IPS-20b (cell line): ENCODE measurements at regions not wholly inside any gene's neighbourhood (a gene's known extent, or its start where the extent isn't known, plus 50 kb on each side); places are given as distances from the start of the nearest gene placed in this dataset.

ENCODE experiments used
- H3K27ac ChIP-seq: one replicate; pipeline ENCODE4 v1.5.1; 2013; ENCODE audit warnings: low read length
- H3K27me3 ChIP-seq: 2 replicates; pipeline ENCODE4 v1.6.1; 2013; ENCODE audit warnings: mild to moderate bottlenecking, low read length, inconsistent platforms; ENCODE audit not compliant: insufficient read depth
- H3K36me3 ChIP-seq: 2 replicates; pipeline ENCODE4 v1.6.1; 2013; ENCODE audit warnings: low read depth, mild to moderate bottlenecking, inconsistent platforms, low read length, moderate library complexity; ENCODE audit not compliant: insufficient read depth
- H3K4me1 ChIP-seq: 2 replicates; pipeline ENCODE4 v1.6.1; 2013; ENCODE audit warnings: mild to moderate bottlenecking, control low read depth, inconsistent platforms, low read length, moderate library complexity; ENCODE audit not compliant: insufficient read depth
- H3K4me3 ChIP-seq: 2 replicates; pipeline ENCODE4 v1.5.1; 2013; ENCODE audit warnings: mild to moderate bottlenecking, low read length, inconsistent platforms
- H3K9ac ChIP-seq: 2 replicates; pipeline ENCODE4 v1.6.1; 2013; ENCODE audit warnings: low read depth, mild to moderate bottlenecking, inconsistent platforms, low read length, moderate library complexity
- H3K9me3 ChIP-seq: 2 replicates; pipeline ENCODE4 v1.6.1; 2013; ENCODE audit warnings: mild to moderate bottlenecking, low read depth, low read length, inconsistent platforms; ENCODE audit not compliant: insufficient read depth

- no peaks in the 10 kb centered on the region for H3K27me3 ChIP-seq
- no peaks in the 10 kb centered on the region for H3K36me3 ChIP-seq
- no peak overlapping the region for H3K9ac ChIP-seq
- H3K4me1 ChIP-seq = no peaks in the 10 kb centered on the region
- H3K27ac ChIP-seq = no peak overlapping the region
- H3K4me3 ChIP-seq = no peak overlapping the region
- H3K9me3 ChIP-seq = no peaks in the 10 kb centered on the region
These were observed 2311.2 kb downstream of the PCDH7 start for GRCh38 chr4:33031328-33031727.

GRCh38 chr4:33037464-33037863 is 2317.3 kb downstream of the PCDH7 start:
- H3K27ac ChIP-seq = no peak overlapping the region
- H3K9me3 ChIP-seq = no peaks in the 10 kb centered on the region
- no peaks in the 10 kb centered on the region for H3K36me3 ChIP-seq
- no peaks in the 10 kb centered on the region for H3K27me3 ChIP-seq
- H3K4me1 ChIP-seq = no peaks in the 10 kb centered on the region
- H3K9ac ChIP-seq = no peak overlapping the region
- no peak overlapping the region for H3K4me3 ChIP-seq

GRCh38 chr4:33045334-33045733 is 2325.2 kb downstream of the PCDH7 start:
- no peaks in the 10 kb centered on the region for H3K9me3 ChIP-seq
- no peaks in the 10 kb centered on the region for H3K36me3 ChIP-seq
- H3K4me3 ChIP-seq = no peak overlapping the region
- no peak overlapping the region for H3K9ac ChIP-seq
- H3K4me1 ChIP-seq = no peaks in the 10 kb centered on the region
- H3K27me3 ChIP-seq = no peaks in the 10 kb centered on the region
- H3K27ac ChIP-seq = no peak overlapping the region

- Histone ChIP-seq H3K36me3 (no peaks in the 10 kb centered on the region), H3K27me3 (no peaks in the 10 kb centered on the region), H3K4me3 (no peak overlapping the region), H3K27ac (no peak overlapping the region), H3K9me3 (no peaks in the 10 kb centered on the region), H3K9ac (no peak overlapping the region), H3K4me1 (no peaks in the 10 kb centered on the region)
These were observed 2332.1 kb downstream of the PCDH7 start for GRCh38 chr4:33052241-33052640.

GRCh38 chr4:33054161-33054560 is 2334.0 kb downstream of the PCDH7 start:
- Histone ChIP-seq H3K4me1 (peaks cover 4% of the 10 kb centered on the region; the same call in 1 of the 2 replicates), H3K27ac (no peak overlapping the region), H3K4me3 (no peak overlapping the region), H3K27me3 (no peaks in the 10 kb centered on the region), H3K36me3 (no peaks in the 10 kb centered on the region), H3K9me3 (no peaks in the 10 kb centered on the region), H3K9ac (no peak overlapping the region)

GRCh38 chr4:33054656-33055196 is 2334.6 kb downstream of the PCDH7 start:
- Histone ChIP-seq H3K27me3 (no peaks in the 10 kb centered on the region), H3K27ac (no peak overlapping the region), H3K36me3 (no peaks in the 10 kb centered on the region), H3K4me1 (peaks cover 4% of the 10 kb centered on the region; the same call in 1 of the 2 replicates), H3K9me3 (no peaks in the 10 kb centered on the region), H3K9ac (no peak overlapping the region), H3K4me3 (no peak overlapping the region)

- H3K36me3 ChIP-seq = no peaks in the 10 kb centered on the region
- no peak overlapping the region for H3K4me3 ChIP-seq
These were observed 2337.6 kb downstream of the PCDH7 start for GRCh38 chr4:33057736-33058135.

GRCh38 chr4:33058998-33059397 is 2338.8 kb downstream of the PCDH7 start:
- H3K36me3 ChIP-seq = no peaks in the 10 kb centered on the region
- H3K27ac ChIP-seq = no peak overlapping the region
- no peak overlapping the region for H3K9ac ChIP-seq
- peaks cover 4% of the 10 kb centered on the region; the same call in 1 of the 2 replicates for H3K4me1 ChIP-seq
- no peaks in the 10 kb centered on the region for H3K27me3 ChIP-seq
- no peak overlapping the region for H3K4me3 ChIP-seq
- H3K9me3 ChIP-seq = no peaks in the 10 kb centered on the region

More at GRCh38 chr4:33057736-33058135, 2337.6 kb downstream of the PCDH7 start:
- Histone ChIP-seq H3K27ac (no peak overlapping the region), H3K4me1 (peaks cover 4% of the 10 kb centered on the region; the same call in 1 of the 2 replicates), H3K27me3 (no peaks in the 10 kb centered on the region), H3K9me3 (no peaks in the 10 kb centered on the region), H3K9ac (no peak overlapping the region)

GRCh38 chr4:33060674-33061542 is 2340.7 kb downstream of the PCDH7 start:
- Histone ChIP-seq H3K27me3 (no peaks in the 10 kb centered on the region), H3K27ac (no peak overlapping the region), H3K4me3 (no peak overlapping the region), H3K4me1 (peaks cover 4% of the 10 kb centered on the region; the same call in 1 of the 2 replicates), H3K9me3 (no peaks in the 10 kb centered on the region), H3K9ac (no peak overlapping the region), H3K36me3 (no peaks in the 10 kb centered on the region)

GRCh38 chr4:33061727-33062126 is 2341.6 kb downstream of the PCDH7 start:
- no peaks in the 10 kb centered on the region for H3K9me3 ChIP-seq
- no peaks in the 10 kb centered on the region for H3K36me3 ChIP-seq
- no peak overlapping the region for H3K9ac ChIP-seq
- H3K4me1 ChIP-seq = peaks cover 4% of the 10 kb centered on the region; the same call in 1 of the 2 replicates
- no peak overlapping the region for H3K4me3 ChIP-seq
- no peaks in the 10 kb centered on the region for H3K27me3 ChIP-seq
- no peak overlapping the region for H3K27ac ChIP-seq

GRCh38 chr4:33062155-33062806 is 2342.1 kb downstream of the PCDH7 start:
- Histone ChIP-seq H3K4me3 (no peak overlapping the region), H3K27me3 (no peaks in the 10 kb centered on the region), H3K36me3 (no peaks in the 10 kb centered on the region), H3K4me1 (peaks cover 4% of the 10 kb centered on the region; the same call in 1 of the 2 replicates), H3K9ac (no peak overlapping the region), H3K9me3 (no peaks in the 10 kb centered on the region), H3K27ac (no peak overlapping the region)
